SHP77 (cell line): ENCODE measurements at regions not wholly inside any gene's neighbourhood (a gene's known extent, or its start where the extent isn't known, plus 50 kb on each side); places are given as distances from the start of the nearest gene placed in this dataset.

Source experiments
- DNase-seq, 2 experiments: peaks; one replicate each; lab custom pipeline; 2025; lab: John Stamatoyannopoulos, UW

DNA sequence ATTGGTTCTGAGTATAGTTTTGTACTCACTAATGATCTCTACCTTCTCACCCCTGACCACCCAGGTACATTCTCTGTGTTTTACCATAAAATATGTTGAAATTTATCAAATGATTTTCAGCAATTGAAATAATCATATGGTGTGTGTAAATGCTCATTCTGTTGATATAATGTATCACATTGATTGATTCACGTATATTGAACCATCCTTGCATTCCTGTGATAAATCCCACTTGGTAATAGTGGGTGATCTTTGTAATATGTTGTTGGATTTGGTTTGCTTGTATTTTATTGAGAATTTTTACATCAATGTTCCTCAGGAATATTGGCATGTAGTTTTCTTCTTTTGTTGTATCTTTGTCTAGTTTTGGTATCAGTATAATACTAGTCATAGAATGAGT, 1497.6 kb downstream of the OTOL1 start:
- DNase-seq: no peak

DNA sequence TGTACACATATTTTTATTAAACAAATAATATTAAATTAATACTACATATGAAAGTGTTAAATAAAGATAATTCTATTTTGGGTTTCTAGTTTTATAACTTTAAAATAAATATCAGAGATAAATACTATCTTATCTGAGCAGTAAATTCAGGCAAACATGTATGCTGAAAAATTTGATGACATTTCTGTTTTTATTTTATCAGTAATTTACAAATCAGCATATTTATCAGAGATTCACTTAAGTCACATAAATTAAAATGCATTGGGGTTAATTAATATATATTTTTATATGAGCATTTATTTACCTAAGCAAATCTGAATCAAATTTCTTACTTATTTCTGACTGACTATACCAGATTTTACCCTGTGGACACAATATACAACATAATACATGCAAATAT, 1499.8 kb downstream of the OTOL1 start:
- no peak for DNase-seq

DNA sequence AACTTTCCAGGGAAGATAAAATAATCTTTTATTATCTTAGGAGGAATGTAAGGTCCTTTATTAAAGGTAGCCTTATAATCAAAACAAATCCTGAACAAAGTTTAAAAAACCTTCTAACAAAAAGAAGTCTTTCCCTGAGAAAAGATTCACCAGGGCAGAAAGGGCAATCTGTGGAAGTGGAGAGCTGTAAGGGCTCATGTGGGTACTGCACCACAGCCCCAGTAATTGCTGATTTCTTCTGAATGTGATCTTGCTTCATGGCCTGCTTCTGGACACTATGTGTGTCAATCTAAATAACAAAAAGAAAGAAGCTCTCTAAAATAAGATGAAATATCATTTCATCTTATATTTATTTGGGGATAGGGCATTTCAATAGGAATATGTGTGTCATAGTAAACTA, 1501.6 kb downstream of the OTOL1 start:
- no peak for DNase-seq

DNA sequence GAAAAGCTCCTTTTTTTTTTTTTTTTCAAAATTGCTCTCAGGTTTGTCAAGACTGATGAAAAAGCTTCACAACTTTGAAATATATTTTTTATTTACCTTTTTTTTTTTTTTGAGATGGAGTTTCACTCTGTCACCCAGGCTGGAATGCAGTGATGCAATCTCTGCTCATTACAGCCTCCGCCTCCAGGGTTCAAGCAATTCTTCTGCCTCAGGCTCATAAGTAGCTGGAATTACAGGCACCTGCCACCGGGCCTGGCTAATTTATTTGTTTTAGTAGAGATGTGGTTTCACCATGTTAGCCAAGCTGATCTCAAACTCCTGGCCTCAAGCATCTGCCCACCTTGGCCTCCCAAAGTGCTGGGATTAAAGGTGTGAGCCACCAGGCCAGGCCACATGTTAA, 1515.0 kb downstream of the OTOL1 start:
- no peak for DNase-seq

DNA sequence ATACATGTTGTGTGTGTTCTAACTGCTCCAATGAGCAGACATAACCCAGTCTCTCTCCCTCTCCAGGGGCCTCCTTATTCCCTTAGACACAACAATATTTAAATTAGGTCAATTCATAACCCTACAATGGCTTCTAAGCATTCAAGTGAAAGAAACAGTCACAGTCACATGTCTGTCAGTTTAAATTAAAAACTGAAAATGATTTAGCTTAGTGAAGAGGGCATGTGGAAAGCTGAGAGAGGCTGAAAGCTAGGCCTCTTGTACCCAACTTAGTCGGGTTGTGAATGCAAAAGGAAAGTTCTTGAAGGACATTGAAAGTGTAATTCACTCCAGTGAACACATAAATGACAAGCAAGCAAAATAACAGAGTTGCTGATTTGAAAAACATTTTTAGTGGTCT, 1519.6 kb downstream of the OTOL1 start:
- no peak for DNase-seq

DNA sequence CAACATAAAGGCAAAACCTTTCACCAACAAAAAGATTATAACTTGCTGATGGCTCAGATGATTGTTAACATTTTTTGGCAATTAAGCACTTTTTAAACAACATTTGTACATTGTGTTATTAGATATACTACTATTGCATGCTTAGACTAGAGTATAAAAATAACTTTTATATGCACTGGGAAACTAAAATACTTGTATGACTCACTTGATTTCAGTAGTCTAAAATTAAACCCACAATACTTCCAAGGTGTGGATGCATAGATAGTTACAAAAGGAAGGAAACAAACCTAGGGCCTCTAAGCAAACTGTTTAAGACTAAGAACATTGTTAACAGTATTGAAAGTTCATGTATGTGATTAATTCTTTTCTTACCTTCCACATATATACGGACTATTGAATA, 1521.5 kb downstream of the OTOL1 start:
- DNase-seq: no peak

DNA sequence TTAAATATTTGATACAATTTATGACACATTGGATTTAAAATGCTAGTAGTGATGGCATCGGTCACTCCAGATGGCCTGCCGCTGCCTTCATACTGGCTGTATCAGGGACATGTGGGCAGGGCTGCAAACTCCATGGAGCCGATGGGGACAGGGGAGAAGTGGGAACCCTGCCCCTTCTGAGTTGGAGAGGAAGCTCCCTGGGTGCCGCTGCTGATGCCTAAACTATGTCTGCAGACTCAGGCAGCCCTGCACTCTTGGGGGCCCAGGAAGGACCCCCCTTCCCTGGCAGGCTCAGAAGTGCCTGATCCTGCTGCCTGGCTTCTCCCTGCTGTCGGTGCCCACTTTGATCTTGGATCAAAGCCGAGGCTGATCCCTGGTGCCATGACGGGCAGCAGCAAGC, 1522.1 kb downstream of the OTOL1 start:
- no peak for DNase-seq

DNA sequence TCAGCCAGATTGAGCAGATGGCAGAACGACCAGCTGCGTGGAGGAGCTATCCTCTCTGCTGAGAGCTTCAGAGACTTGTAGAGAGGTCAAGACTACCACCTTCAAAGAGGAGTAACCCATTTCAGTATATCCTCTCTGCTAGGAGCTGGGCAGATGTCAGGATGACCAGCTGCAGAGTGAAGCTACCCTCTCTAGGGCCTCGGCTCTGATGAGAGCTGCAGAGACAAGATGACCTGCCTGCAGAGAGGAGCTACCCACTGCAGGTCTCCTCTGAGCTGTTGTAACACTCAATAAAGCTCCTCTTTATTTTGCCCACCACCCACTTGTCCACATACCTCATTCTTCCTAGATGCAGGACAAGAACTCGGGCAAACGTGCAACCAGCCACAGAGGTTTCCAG, 1522.7 kb downstream of the OTOL1 start:
- DNase-seq: no peak

DNA sequence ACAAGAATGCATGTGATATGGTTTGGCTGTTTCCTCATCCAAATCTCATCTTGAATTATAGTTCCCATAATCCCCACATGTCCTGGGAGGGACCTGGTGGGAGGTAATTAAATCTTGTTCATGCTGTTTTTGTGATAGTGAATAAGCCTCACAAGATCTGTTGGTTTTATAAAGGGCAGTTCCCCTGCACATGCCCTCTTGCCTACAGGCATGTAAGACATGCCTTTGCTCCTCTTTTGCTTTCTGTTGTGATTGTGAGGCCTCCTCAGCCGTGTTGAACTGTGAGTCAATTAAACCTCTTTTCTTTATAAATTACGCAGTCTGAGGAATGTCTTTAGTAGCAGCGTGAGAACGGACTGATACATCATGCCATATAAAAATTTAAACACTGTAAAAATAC, 1537.0 kb downstream of the OTOL1 start:
- DNase-seq: no peak

DNA sequence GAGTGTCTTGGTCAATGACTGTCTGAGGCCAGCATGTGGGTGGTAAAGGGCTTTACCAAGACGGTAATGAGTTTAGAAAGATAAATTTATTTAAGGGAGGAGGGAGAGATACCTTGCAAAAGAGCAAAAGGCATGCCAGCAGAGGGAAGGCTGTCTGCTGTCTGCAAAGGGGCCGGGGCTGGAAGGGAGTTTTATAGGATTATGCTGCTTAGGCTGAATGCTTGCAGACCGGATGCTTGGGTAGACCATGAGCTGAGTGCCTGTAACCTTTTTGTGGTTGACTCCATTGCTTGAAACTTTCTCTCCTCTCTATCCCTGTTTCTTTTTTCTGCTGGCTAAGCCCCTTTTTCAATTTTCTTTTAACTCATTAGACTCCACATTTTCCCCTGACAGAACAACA, 1543.0 kb downstream of the OTOL1 start:
- DNase-seq: no peak

DNA sequence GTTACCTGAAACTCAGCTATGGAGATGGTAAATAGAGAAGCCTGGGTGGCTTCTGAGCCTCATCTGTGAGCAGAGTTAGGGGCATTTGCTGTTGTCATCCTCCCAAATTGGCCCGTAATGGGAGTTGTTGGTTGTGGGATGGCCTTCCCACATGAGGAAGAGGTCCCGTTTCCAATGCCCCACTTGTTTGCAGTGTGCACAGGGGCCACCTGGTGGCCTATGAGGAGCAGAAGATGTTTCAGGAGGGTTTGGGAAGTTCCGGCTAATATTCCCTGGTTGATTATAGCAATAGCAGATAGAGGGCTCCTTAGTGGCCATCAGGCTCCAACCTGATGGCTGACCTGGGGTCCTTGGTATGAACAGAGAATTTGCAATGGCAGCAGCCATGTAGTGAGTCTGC, 1546.5 kb downstream of the OTOL1 start:
- peak in 1 of 2 experiments; percentile 10 for DNase-seq

DNA sequence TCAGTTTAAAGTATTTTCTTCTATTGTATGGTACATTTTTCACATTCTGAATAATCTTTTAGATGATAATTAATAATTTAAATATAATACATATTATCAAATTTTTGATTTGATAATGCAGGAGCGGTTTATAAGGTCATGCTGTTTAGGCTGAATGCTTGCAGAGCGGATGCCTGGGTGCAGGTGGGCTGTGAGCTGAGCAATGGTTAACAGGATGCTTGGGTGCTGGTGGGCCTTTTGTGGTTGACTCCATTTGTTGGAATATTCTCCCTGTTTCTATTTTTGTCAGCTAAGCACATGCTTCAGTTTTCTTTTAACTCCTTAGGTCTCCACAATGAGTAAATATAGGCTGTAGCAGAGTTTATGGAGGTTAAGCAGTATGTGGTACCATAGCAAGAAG, 1549.3 kb downstream of the OTOL1 start:
- DNase-seq: no peak

DNA sequence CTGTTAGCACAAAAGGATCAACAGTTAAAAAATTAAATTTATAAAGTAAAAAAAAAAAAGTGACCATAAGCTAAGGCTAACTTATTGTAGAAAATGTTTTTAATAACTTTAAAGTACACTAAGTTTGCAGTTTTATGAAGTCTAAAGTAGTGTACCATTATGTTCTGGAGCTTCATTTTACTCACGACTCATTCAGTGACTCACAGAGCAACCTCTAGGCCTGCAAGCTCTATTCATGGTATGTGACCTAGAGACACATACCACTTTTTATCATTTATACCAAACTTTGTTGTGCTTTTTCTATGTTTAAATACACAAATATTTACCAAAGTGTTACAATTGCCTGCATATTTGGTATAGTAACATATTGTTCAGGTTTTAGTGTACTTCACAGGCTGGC, 1552.3 kb downstream of the OTOL1 start:
- no peak for DNase-seq

DNA sequence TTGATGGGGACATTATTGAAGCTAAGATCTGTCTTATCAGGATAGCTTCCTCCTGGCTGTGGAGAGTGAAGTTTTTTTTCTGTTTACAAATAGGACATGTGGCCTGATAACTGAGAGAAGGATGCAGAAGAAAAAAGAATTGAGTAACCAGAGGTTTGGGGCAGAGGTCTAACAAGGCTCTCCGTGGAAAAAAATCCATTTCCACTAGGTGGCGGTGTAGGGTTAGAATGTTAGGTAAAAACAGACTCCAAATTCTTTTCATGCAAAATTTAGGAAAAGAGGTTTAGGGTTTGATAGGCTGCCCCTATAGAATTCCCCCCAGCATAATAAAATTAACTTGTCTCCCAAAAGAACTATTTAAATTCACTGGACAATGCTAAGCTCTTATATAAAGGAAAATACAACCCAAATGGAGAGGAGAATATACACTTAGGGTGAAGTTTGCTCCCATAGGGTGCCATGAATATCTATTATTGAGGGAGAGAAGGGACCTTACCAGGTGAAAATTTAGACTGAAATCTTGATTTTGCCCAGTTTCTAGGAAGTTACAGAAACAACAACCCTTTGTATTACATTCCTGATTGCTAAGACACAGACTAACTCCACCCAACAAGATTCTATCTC, 1560.4 kb downstream of the OTOL1 start:
- peak; percentile 23 to 43 for DNase-seq

DNA sequence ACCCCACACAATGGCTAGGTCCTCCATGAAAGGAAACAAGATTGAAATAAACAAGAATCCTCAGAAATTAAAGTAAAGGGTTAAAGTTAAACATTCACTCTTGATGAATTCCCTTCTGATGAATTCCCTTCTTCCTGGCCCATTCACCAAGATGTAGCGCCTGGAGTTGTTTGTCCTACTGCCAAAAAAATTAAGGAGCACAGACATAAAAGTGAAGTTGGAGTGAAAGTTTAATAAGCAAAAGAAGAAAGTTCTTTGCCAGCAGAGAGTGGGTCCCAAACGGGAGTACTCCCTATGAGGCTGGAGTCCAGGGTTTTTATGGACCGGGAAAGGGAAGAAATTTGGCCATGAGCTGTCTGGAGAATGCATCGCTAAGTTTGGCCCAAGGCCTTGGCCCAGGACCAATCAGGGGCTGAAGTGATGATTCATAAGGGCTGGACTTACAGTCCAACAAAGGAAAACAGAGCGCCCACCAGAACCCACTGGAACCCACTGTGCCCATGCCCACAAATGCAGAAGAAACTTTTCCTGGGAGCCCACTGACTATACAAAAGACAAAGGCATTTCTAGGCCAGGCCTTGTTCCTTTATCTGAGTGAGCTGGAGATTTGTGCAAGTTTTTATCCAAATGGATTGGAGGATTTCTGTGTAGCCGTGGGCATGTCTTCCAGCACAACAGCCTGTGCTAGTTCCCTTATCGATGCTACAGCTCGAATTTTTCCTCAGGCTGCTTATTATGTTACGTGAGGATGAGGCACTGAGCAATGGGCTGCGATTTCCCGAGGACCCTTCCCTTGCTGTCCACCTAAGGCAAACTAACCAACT, 1561.6 kb downstream of the OTOL1 start:
- DNase-seq: no peak

DNA sequence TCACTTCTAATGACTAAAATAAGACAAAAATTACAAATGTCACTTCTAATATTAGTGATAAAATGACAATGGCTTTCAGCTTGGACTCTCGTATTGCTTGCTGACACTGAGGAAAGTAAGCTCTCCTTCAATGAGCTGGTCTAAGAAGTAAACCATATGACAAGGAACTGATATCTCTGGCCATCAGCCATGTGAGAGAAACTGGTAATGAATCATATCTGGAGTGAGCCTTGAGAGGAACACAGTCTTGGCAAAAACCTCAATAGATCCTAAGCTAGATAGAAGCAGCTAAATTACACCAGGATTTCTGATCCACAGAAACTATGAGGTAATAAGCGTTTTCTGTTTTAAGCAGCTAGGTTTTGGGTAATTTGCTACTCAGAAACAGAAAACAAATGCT, 1575.1 kb downstream of the OTOL1 start:
- DNase-seq: no peak
